ENCODE measurements at regions not wholly inside any gene's neighbourhood (a gene's known extent, or its start where the extent isn't known, plus 50 kb on each side); places are given as distances from the start of the nearest gene placed in this dataset.

DNA sequence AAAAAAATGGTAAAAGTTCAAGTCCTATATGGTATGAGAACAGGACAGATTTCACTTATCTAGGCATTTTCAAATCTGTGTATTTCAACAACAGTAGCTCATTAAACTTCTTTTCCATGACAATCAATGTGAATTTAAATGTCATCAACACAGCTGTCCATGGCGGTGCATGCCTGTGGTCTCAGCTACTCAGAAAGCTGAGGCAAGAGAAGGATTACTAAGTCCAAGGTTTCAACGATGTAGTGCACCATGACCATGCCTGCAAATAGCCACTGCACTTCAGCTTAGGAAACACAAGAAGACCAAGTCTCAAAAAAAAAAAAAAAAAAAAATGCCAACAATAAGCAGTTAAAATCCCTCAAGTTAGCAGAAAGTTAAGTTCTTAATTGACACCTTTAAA, 214.6 kb downstream of the C12orf50 start:
- intact Hi-C loops (cut with micrococcal nuclease) = no loop called here
- Histone ChIP-seq H3K4me1 (ENCODE audit: control insufficient read depth, insufficient read depth, low read length) (no peaks in the 10 kb centered on the region), H3K27me3 (ENCODE audit: control insufficient read depth, insufficient read depth, low read length) (no peaks in the 10 kb centered on the region), H3K27ac (ENCODE audit: low read length) (no peak overlapping the region), H3K9me3 (ENCODE audit: control insufficient read depth, insufficient read depth, low read length) (no peaks in the 10 kb centered on the region), H3K4me3 (ENCODE audit: low read length) (no peak overlapping the region), H3K36me3 (ENCODE audit: control insufficient read depth, insufficient read depth, low read length) (no peaks in the 10 kb centered on the region)
- TF ChIP-seq, protein P1, sequence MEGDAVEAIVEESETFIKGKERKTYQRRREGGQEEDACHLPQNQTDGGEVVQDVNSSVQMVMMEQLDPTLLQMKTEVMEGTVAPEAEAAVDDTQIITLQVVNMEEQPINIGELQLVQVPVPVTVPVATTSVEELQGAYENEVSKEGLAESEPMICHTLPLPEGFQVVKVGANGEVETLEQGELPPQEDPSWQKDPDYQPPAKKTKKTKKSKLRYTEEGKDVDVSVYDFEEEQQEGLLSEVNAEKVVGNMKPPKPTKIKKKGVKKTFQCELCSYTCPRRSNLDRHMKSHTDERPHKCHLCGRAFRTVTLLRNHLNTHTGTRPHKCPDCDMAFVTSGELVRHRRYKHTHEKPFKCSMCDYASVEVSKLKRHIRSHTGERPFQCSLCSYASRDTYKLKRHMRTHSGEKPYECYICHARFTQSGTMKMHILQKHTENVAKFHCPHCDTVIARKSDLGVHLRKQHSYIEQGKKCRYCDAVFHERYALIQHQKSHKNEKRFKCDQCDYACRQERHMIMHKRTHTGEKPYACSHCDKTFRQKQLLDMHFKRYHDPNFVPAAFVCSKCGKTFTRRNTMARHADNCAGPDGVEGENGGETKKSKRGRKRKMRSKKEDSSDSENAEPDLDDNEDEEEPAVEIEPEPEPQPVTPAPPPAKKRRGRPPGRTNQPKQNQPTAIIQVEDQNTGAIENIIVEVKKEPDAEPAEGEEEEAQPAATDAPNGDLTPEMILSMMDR (IDR thresholded peaks at IDR 0.05) = no peak
- WGBS (ENCODE audit: insufficient coverage) = 69% methylated on average over 2 of the region's 2 CpGs
- Mint-ChIP-seq H3K9me3 (peaks cover 12 to 14% of the 10 kb centered on the region in 2 donors), H3K4me3 (no peak overlapping the region), H3K27me3 (ENCODE audit: low read depth in 2 of 2) (no peaks in the 10 kb centered on the region), H3K27ac (no peak overlapping the region), H3K4me1 (no peaks in the 10 kb centered on the region), H3K36me3 (peaks cover 7% of the 10 kb centered on the region)
- no peak for DNase-seq
- ATAC-seq = no peak

DNA sequence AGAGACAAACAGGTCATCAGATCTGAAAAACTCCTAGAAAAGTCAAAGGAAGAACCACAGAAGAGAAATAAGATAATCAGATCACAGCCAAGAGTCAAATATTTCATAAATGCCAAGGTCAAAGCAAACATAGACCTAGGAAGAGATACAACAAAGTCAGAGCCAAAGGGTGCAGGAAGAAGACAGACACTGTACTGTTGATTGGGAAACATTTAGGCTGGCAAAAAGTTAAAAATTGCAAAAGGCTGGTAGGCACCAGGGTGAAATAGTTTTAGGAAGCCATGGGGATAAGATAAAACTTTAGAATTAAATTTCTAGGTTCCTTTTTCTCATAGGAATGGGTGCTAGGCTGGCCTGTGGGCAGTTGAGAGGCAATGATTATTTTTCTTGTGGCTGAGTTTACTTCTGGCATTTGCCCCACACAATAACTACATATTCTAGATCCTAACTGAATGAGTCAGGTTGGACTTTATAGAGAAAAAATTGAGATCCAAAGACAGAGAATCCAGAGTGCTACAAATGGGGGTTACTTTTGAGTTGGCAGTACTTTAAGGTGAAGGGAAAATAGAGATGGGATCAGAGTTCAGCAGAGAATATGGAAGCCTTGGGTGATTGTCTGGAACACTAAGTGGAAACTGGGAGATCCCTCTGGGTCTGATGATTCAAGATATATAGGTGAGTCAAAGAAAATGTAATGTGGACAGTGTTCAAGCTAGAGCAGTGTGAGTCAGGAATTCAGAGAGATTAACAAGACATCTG, 215.5 kb downstream of the C12orf50 start:
- no peak for DNase-seq
- ATAC-seq = no peak
- Histone ChIP-seq H3K27ac (ENCODE audit: low read length) (no peak overlapping the region), H3K4me3 (ENCODE audit: low read length) (no peak overlapping the region), H3K27me3 (ENCODE audit: control insufficient read depth, insufficient read depth, low read length) (no peaks in the 10 kb centered on the region), H3K9me3 (ENCODE audit: control insufficient read depth, insufficient read depth, low read length) (no peaks in the 10 kb centered on the region), H3K4me1 (ENCODE audit: control insufficient read depth, insufficient read depth, low read length) (no peaks in the 10 kb centered on the region), H3K36me3 (ENCODE audit: control insufficient read depth, insufficient read depth, low read length) (no peaks in the 10 kb centered on the region)
- intact Hi-C loops (cut with micrococcal nuclease) = no loop called here
- TF ChIP-seq, protein P1 (IDR thresholded peaks at IDR 0.05) = no peak
- no peaks in the 10 kb centered on the region for H3K4me1 Mint-ChIP-seq
- no peak overlapping the region for H3K4me3 Mint-ChIP-seq
- H3K36me3 Mint-ChIP-seq = peaks cover 7% of the 10 kb centered on the region
- H3K27ac Mint-ChIP-seq = no peak overlapping the region
- H3K9me3 Mint-ChIP-seq = peaks cover 14 to 16% of the 10 kb centered on the region in 2 donors
- H3K27me3 Mint-ChIP-seq (ENCODE audit: low read depth in 2 of 2) = no peaks in the 10 kb centered on the region

DNA sequence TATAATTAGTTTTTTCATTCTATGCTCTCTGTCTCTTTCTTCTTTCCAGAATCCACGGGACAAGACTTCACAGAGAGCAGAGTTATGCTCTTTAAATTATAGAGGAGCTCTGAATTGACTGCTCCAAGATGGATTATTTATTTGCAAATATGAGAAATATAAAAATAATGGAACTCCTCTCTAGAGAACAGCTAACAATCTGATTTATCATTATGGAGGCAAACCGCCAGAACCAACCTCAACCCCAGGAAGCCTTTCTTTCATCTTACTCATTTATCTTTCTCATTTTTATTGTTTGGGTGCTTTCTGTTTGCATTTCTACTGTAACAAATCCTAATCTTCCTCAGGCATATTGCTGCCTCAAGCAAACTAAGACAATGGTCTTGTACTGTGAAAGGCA, 216.5 kb downstream of the C12orf50 start:
- no peak overlapping the region for H3K4me3 ChIP-seq (ENCODE audit: low read length)
- no peak overlapping the region for H3K4me3 Mint-ChIP-seq
- H3K27me3 Mint-ChIP-seq (ENCODE audit: low read depth in 2 of 2) = no peaks in the 10 kb centered on the region
- H3K4me1 ChIP-seq (ENCODE audit: control insufficient read depth, insufficient read depth, low read length) = no peaks in the 10 kb centered on the region
- intact Hi-C loops (cut with micrococcal nuclease) = no loop called here
- H3K9me3 ChIP-seq (ENCODE audit: control insufficient read depth, insufficient read depth, low read length) = no peaks in the 10 kb centered on the region
- no peaks in the 10 kb centered on the region for H3K4me1 Mint-ChIP-seq
- peaks cover 7% of the 10 kb centered on the region for H3K36me3 Mint-ChIP-seq
- no peaks in the 10 kb centered on the region for H3K27me3 ChIP-seq (ENCODE audit: control insufficient read depth, insufficient read depth, low read length)
- H3K27ac Mint-ChIP-seq = no peak overlapping the region
- H3K9me3 Mint-ChIP-seq = peaks cover 13 to 16% of the 10 kb centered on the region in 2 donors
- WGBS (ENCODE audit: insufficient coverage) = 80% methylated on average over 2 of the region's 2 CpGs
- DNase-seq (no peak), ATAC-seq (no peak)
- H3K27ac ChIP-seq (ENCODE audit: low read length) = no peak overlapping the region
- H3K36me3 ChIP-seq (ENCODE audit: control insufficient read depth, insufficient read depth, low read length) = no peaks in the 10 kb centered on the region
- TF ChIP-seq, protein P1 (IDR thresholded peaks at IDR 0.05) = no peak

DNA sequence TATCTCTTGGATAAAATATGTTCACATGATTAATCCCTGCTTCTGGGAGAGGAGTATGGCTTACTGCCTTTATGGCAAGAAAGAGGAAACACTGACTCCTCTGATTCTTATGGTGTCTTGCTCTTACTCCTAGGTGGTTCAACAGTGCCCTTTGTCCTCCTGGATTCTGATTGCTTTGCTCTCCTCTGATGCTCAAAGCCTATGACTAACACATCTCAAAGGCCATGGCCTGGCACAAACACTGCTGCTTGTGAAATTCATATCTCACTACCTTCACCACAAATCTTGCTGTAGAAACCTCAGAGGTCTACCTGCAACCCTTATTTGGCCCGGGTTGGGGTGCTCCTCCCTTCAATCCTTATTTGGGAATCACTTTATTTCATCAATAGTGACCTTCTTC, 217.2 kb downstream of the C12orf50 start:
- TF ChIP-seq, protein P1 (IDR thresholded peaks at IDR 0.05) = no peak
- Mint-ChIP-seq H3K9me3 (peaks cover 12 to 16% of the 10 kb centered on the region in 2 donors), H3K4me1 (no peaks in the 10 kb centered on the region), H3K27me3 (ENCODE audit: low read depth in 2 of 2) (no peaks in the 10 kb centered on the region), H3K36me3 (peaks cover 7% of the 10 kb centered on the region), H3K27ac (no peak overlapping the region), H3K4me3 (no peak overlapping the region)
- intact Hi-C loops (cut with micrococcal nuclease) = no loop called here
- Histone ChIP-seq H3K36me3 (ENCODE audit: control insufficient read depth, insufficient read depth, low read length) (no peaks in the 10 kb centered on the region), H3K4me1 (ENCODE audit: control insufficient read depth, insufficient read depth, low read length) (no peaks in the 10 kb centered on the region), H3K9me3 (ENCODE audit: control insufficient read depth, insufficient read depth, low read length) (no peaks in the 10 kb centered on the region), H3K27me3 (ENCODE audit: control insufficient read depth, insufficient read depth, low read length) (no peaks in the 10 kb centered on the region), H3K27ac (ENCODE audit: low read length) (no peak overlapping the region), H3K4me3 (ENCODE audit: low read length) (no peak overlapping the region)
- WGBS (ENCODE audit: insufficient coverage) = no CpG with 5 or more reads among the region's 1 CpG
- DNase-seq (no peak), ATAC-seq (no peak)
